Activated CD8-positive, alpha-beta T cell treated with anti-CD3 and anti-CD28 coated beads for 36 hours (primary cell): ENCODE measurements at regions not wholly inside any gene's neighbourhood (a gene's known extent, or its start where the extent isn't known, plus 50 kb on each side); places are given as distances from the start of the nearest gene placed in this dataset.

ENCODE experiments used
- ATAC-seq: fragments of 200-7000 bp; cut with Tn5 transposase; one replicate; pipeline ENCODE4 v1.10.0; 2021; ENCODE audit warnings: mild to moderate bottlenecking, moderate library complexity
- CTCF ChIA-PET: fragments of 350-600 bp; sonication (Branson Sonifier 250); formaldehyde crosslinking; loops from one replicate; lab custom pipeline; 2021; ENCODE audit warnings: antibody characterized with exemption; lab: Charles Lee
- POLR2A ChIA-PET: fragments of 350-600 bp; sonication (Branson Sonifier 250); formaldehyde crosslinking; loops from one replicate; lab custom pipeline; 2021; ENCODE audit warnings: antibody characterized with exemption; lab: Charles Lee
- DNase-seq: peaks from one replicate; pipeline ENCODE4 v3.0.0-alpha.2; 2020
- H3K27ac Mint-ChIP-seq: one replicate; pipeline ENCODE4 v1.8.0; 2021; ENCODE audit warnings: mild to moderate bottlenecking, mixed read lengths
- H3K27me3 Mint-ChIP-seq: one replicate; pipeline ENCODE4 v1.8.0; 2021; ENCODE audit warnings: mixed read lengths
- H3K36me3 Mint-ChIP-seq: one replicate; pipeline ENCODE4 v1.8.0; 2021; ENCODE audit warnings: low read depth, mixed read lengths
- H3K4me1 Mint-ChIP-seq: one replicate; pipeline ENCODE4 v1.8.0; 2021; ENCODE audit warnings: low read depth, mixed read lengths
- H3K4me3 Mint-ChIP-seq: one replicate; pipeline ENCODE4 v1.8.0; 2021; ENCODE audit warnings: mild to moderate bottlenecking, moderate library complexity, mixed read lengths
- H3K9me3 Mint-ChIP-seq: one replicate; pipeline ENCODE4 v1.8.0; 2021; ENCODE audit warnings: mixed read lengths
- intact Hi-C: fragments of 100-400 bp; cut with micrococcal nuclease; formaldehyde crosslinking; loops from one replicate; pipeline ENCODE4 v1.10.0; 2022
- TF ChIP-seq, protein P1 (sequence below): fragments of 200-600 bp; IDR thresholded peaks from one replicate; pipeline ENCODE4 v1.8.0; 2022; ENCODE audit warnings: antibody characterized with exemption, mild to moderate bottlenecking

DNA sequence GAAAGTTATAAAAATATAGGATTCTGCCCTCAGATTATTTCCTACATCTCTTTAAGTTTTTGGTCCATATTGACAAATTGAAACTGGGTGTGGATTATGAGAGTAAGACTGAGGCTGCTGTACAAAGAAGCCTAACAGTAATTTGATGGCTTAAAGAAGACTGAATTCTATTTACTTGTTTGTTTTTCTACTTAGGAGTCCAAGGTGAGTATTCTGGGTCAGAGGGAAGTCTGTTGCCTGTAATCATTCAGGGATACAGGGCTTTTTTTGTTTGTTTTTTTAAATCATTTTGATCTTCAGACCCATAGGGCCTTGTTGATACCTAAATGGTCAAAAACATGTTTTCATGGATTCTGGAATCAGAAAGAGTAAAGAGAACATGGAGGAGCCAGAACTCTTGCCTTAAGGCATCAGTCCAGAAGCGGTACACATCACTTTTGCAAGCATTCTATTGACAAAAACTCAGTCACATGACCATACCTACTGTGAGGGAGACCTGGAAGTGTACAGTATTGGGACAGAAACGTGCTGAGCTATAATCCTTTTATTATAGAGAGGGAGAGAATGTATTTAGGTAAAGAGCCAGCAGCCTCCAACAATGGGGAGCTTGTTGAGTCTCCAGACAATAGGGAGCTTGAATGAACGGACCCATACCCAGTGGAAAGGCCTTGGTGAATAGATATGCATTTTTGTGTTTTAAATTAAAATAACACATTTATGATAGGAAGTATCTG lies 102.7 kb downstream of the LRRC70 start:
- H3K4me3 Mint-ChIP-seq = no peak overlapping the region
- intact Hi-C loops = no loop called here
- H3K27ac Mint-ChIP-seq = no peak overlapping the region
- POLR2A ChIA-PET = no interaction called here
- DNase-seq = no peak
- H3K36me3 Mint-ChIP-seq = no peaks in the 10 kb centered on the region
- H3K4me1 Mint-ChIP-seq = no peaks in the 10 kb centered on the region
- TF ChIP-seq, protein P1, sequence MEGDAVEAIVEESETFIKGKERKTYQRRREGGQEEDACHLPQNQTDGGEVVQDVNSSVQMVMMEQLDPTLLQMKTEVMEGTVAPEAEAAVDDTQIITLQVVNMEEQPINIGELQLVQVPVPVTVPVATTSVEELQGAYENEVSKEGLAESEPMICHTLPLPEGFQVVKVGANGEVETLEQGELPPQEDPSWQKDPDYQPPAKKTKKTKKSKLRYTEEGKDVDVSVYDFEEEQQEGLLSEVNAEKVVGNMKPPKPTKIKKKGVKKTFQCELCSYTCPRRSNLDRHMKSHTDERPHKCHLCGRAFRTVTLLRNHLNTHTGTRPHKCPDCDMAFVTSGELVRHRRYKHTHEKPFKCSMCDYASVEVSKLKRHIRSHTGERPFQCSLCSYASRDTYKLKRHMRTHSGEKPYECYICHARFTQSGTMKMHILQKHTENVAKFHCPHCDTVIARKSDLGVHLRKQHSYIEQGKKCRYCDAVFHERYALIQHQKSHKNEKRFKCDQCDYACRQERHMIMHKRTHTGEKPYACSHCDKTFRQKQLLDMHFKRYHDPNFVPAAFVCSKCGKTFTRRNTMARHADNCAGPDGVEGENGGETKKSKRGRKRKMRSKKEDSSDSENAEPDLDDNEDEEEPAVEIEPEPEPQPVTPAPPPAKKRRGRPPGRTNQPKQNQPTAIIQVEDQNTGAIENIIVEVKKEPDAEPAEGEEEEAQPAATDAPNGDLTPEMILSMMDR = no peak
- CTCF ChIA-PET = no interaction called here
- H3K27me3 Mint-ChIP-seq = no peaks in the 10 kb centered on the region
- no peak for ATAC-seq
- peaks cover 9% of the 10 kb centered on the region for H3K9me3 Mint-ChIP-seq

DNA sequence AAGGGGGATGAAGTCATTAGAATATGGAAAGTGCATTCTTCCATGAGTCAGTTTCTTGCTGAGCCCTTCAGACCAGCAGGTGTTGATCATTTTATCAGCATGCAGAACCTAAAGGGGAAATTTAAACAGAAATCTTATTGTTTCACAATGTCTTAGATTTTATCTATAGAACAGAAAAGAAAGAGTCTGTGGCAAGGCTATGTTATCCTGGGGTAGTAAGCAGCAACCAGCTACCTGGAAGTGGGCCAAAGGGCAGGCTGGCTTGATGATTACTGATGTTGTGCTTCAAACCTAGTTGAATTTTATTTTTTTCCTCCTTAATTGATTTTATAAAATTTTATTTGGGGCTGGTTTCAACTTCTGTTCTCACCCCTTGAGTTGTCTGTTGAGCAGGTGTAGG lies 101.5 kb downstream of the LRRC70 start:
- ChIA-PET CTCF (no interaction called here), POLR2A (no interaction called here)
- TF ChIP-seq, protein P1 = no peak
- Mint-ChIP-seq H3K9me3 (peaks cover 9% of the 10 kb centered on the region), H3K4me1 (no peaks in the 10 kb centered on the region), H3K27ac (no peak overlapping the region), H3K36me3 (no peaks in the 10 kb centered on the region), H3K27me3 (no peaks in the 10 kb centered on the region), H3K4me3 (no peak overlapping the region)
- ATAC-seq (no peak), DNase-seq (no peak)
- intact Hi-C loops = no loop called here
